NB4 (cell line): ENCODE measurements at regions not wholly inside any gene's neighbourhood (a gene's known extent, or its start where the extent isn't known, plus 50 kb on each side); places are given as distances from the start of the nearest gene placed in this dataset.
"Not testable (repeated sequence)": the region's sequence is repeated elsewhere in the genome, so short reads cannot be mapped to it uniquely, and the experiment has no call there.

ENCODE experiments used
- DNase-seq: peaks from one replicate; pipeline ENCODE4 v3.0.0; 2010; ENCODE audit warnings: low read depth
- H3K4me3 ChIP-seq: one replicate; pipeline ENCODE4 v1.5.1; 2011; ENCODE audit warnings: mild to moderate bottlenecking, low read depth, low read length, moderate library complexity
- CTCF ChIP-seq: IDR thresholded peaks from one replicate; pipeline ENCODE4 v1.5.1; 2012; ENCODE audit warnings: low read depth, low read length
- MYC ChIP-seq: IDR thresholded peaks from 2 replicates; pipeline ENCODE4 v1.6.1; 2011; ENCODE audit warnings: low read depth, low read length
- POLR2A ChIP-seq: IDR thresholded peaks from 2 replicates; pipeline ENCODE4 v1.6.1; 2011; ENCODE audit warnings: mild to moderate bottlenecking; ENCODE audit not compliant: insufficient read length; ENCODE audit errors: extremely low read depth
- TF ChIP-seq, protein P1 (sequence below): IDR thresholded peaks from 2 replicates; pipeline ENCODE4 v1.6.1; 2011; ENCODE audit warnings: low read depth, low read length

- H3K4me3 ChIP-seq = no peak overlapping the region
Measured at GRCh38 chr6:21752054-21752811, 158.7 kb downstream of the SOX4 start.

GRCh38 chr6:21753241-21754108 is 159.9 kb downstream of the SOX4 start:
- H3K4me3 ChIP-seq = no peak overlapping the region
- TF ChIP-seq POLR2A (no peak), MYC (no peak)
- TF ChIP-seq, protein P1, sequence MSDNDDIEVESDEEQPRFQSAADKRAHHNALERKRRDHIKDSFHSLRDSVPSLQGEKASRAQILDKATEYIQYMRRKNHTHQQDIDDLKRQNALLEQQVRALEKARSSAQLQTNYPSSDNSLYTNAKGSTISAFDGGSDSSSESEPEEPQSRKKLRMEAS = no peak
- DNase-seq = no peak

More at GRCh38 chr6:21752054-21752811, 158.7 kb downstream of the SOX4 start:
- no peak for TF ChIP-seq MYC
- TF ChIP-seq, protein P1 = no peak
- no peak for TF ChIP-seq POLR2A
- no peak for TF ChIP-seq CTCF
- no peak for DNase-seq

GRCh38 chr6:21754891-21755290 is 161.3 kb downstream of the SOX4 start:
- TF ChIP-seq CTCF (no peak), MYC (no peak), POLR2A (no peak)
- TF ChIP-seq, protein P1 = no peak
- H3K4me3 ChIP-seq = no peak overlapping the region
- DNase-seq = no peak

DNA sequence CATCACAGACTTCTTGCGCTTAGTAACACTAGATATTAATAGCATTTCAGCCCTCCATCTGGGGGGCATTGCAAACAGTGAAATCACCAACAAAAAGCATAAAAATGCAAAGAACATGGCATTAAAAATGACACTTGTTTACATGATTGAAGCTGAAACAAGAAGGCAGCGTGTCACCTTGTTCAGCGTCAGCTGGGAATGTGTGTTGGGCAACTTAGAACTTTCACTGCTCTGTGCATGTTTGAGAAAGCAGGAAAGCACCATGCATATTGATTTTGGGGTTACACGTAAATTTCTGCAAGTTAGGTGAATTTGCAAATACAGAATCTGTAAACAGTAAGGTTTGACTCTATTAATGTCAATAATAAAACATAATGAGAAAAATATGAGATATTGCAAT is 162.9 kb downstream of the SOX4 start:
- TF ChIP-seq, protein P1 = no peak
- no peak for TF ChIP-seq POLR2A

DNA sequence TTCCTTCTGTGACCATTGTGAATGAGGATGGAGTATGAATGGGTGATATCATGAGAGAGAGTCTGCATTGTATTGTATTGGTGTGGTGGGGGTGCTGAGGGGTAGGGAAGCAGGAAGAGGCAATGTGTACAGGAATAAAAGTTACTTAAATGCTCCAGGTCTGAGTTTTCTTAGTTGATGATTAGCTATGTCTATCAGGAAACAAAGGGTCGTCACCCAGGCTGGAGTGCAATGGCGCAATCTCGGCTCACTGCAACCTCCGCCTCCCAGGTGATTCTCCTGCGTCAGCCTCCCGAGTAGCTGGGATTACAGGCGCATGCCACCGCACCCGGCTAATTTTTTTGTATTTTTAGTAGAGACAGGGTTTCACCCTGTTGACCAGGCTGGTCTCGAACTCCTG is 163.8 kb downstream of the SOX4 start:
- not testable (repeated sequence) for H3K4me3 ChIP-seq

More for the DNA sequence above, 162.9 kb downstream of the SOX4 start:
- no peak for DNase-seq
- no peak overlapping the region for H3K4me3 ChIP-seq

DNA sequence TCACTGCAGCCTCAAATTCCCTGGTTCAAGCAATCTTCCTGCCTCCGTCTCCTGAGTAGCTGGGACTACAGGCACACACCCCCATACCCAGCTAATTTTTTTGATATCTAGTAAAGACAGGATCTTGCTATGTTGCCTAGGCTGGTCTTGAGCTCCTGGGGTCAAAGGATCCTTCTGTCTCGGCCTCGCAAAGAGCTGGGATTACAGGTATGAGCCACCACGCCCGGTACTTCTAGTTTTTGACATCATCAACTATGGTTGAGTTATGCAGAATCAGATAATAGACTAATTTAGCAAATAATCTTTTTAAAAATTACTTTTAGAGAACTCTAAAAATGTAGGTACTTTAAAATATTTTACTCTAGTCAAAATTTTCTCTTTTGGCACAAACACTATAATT is 166.2 kb downstream of the SOX4 start:
- TF ChIP-seq POLR2A = no peak
- TF ChIP-seq, protein P1 = no peak
- no peak for TF ChIP-seq CTCF
- TF ChIP-seq MYC = no peak
- no peak for DNase-seq
- H3K4me3 ChIP-seq = no peak overlapping the region

More for the DNA sequence above, 163.8 kb downstream of the SOX4 start:
- DNase-seq = not testable (repeated sequence)

DNA sequence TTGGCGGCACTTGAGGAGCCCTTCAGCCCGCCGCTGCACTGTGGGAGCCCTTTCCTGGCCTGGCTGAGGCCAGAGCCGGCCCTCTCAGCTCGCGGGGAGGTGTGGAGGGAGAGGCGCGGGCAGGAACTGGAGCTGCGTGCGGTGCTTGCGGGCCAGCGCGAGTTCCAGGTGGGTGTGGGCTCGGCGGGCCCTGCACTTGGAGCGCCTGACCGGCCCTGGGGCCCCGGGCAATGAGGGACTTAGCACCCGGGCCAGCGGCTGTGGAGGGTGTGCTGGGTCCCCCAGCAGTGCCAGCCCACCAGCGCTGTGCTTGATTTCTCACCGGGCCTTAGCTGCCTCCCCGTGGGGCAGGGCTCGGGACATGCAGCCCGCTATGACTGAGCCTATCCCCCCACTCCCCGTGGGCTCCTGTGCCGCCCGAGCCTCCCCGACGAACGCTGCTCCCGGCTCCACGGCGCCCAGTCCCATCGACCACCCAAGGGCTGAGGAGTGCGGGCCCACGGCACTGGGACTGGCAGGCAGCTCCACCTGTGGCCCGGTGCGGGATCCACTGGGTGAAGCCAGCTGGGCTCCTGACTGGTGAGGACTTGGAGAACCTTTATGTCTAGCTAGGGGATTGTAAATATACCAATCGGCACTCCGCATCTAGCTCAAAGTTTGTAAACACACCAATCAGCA is 167.6 kb downstream of the SOX4 start:
- DNase-seq, H3K4me3 ChIP-seq: not testable (repeated sequence)
